HTR-8/SVneo (cell line): ENCODE measurements at regions not wholly inside any gene's neighbourhood (a gene's known extent, or its start where the extent isn't known, plus 50 kb on each side); places are given as distances from the start of the nearest gene placed in this dataset.

Experiments used
- DNase-seq: peaks from one replicate; pipeline ENCODE4 v3.0.0; 2011; ENCODE audit warnings: low spot score, mixed read lengths; ENCODE audit not compliant: insufficient read length
- FAIRE-seq: peaks from 2 replicates; lab custom pipeline; 2011; peaks lifted over from hg19 to GRCh38; lab: Jason Lieb, UNC

- FAIRE-seq: no peak
- no peak for DNase-seq
These were observed 303.6 kb downstream of the SP3 start for GRCh38 chr2:173661586-173661985.

GRCh38 chr2:173663353-173663752, 301.8 kb downstream of the SP3 start:
- DNase-seq (no peak), FAIRE-seq (no peak)

- FAIRE-seq (no peak), DNase-seq (no peak)
These were observed 301.2 kb downstream of the SP3 start for GRCh38 chr2:173663835-173664512.

GRCh38 chr2:173664513-173664910, 300.7 kb downstream of the SP3 start:
- DNase-seq: no peak

GRCh38 chr2:173666171-173666888, 298.8 kb downstream of the SP3 start:
- FAIRE-seq: no peak

More at GRCh38 chr2:173664513-173664910, 300.7 kb downstream of the SP3 start:
- no peak for FAIRE-seq

GRCh38 chr2:173667014-173667413, 298.2 kb downstream of the SP3 start:
- no peak for DNase-seq
- no peak for FAIRE-seq

More at GRCh38 chr2:173666171-173666888, 298.8 kb downstream of the SP3 start:
- no peak for DNase-seq

- FAIRE-seq: no peak
- no peak for DNase-seq
These were observed 297.8 kb downstream of the SP3 start for GRCh38 chr2:173667415-173667814.

- no peak for DNase-seq
- no peak for FAIRE-seq
These were observed 295.8 kb downstream of the SP3 start for GRCh38 chr2:173669271-173669853.

GRCh38 chr2:173669888-173670287, 295.3 kb downstream of the SP3 start:
- DNase-seq: no peak
- no peak for FAIRE-seq

- DNase-seq (no peak), FAIRE-seq (no peak)
These were observed 292.4 kb downstream of the SP3 start for GRCh38 chr2:173672573-173673340.

- DNase-seq (no peak), FAIRE-seq (no peak)
These were observed 291.5 kb downstream of the SP3 start for GRCh38 chr2:173673640-173674039.

- DNase-seq (no peak), FAIRE-seq (no peak)
These were observed 288.5 kb downstream of the SP3 start for GRCh38 chr2:173676647-173677046.

- no peak for FAIRE-seq
- no peak for DNase-seq
These were observed 287.0 kb downstream of the SP3 start for GRCh38 chr2:173678186-173678585.

- no peak for DNase-seq
These were observed 284.6 kb downstream of the SP3 start for GRCh38 chr2:173680574-173680973.

GRCh38 chr2:173681881-173682650, 283.1 kb downstream of the SP3 start:
- no peak for FAIRE-seq
- DNase-seq: no peak

More at GRCh38 chr2:173680574-173680973, 284.6 kb downstream of the SP3 start:
- FAIRE-seq: no peak

- no peak for DNase-seq
- no peak for FAIRE-seq
These were observed 280.2 kb downstream of the SP3 start for GRCh38 chr2:173684896-173685459.

GRCh38 chr2:173690349-173690748, 274.8 kb downstream of the SP3 start:
- FAIRE-seq (no peak), DNase-seq (no peak)

GRCh38 chr2:173692068-173692467, 273.1 kb downstream of the SP3 start:
- no peak for FAIRE-seq
- DNase-seq: no peak

GRCh38 chr2:173693044-173693589, 272.1 kb downstream of the SP3 start:
- DNase-seq (no peak), FAIRE-seq (no peak)
